ENCODE measurements at regions not wholly inside any gene's neighbourhood (a gene's known extent, or its start where the extent isn't known, plus 50 kb on each side); places are given as distances from the start of the nearest gene placed in this dataset.
A peak's percentile ranks its signal among the peaks of the same experiment; 100 is the strongest.

DNA sequence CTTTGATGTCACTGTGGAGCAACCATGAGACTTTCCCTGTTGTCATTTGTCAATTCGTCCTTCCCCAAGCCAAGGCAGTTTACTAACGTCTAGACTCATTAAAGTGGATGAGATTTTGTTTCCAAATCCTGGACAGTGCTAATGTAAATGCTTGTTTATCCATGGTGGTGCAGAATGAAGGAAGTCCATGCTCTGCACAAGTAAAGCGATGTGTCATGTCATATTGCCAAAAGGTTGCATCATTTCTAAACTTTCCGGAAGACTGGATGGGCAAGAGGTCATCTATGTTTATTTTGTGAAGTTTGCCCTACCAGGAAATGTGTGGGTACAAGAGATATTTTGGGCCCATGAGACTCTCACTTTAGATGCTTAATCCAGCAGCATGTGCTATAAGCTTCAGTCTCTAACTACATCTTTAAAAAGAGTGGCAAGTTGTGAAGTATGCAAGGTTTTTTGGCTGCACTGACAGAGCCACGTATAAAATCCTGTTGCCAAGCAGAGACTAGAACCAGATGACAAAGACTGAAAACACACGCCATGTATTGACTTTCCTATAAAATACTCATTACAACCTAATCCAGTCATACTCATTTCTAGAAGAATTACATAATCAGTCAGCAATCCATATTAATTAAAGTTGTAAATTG lies 72.1 kb upstream of the FNDC3B start:
- no peak overlapping the region for H4K91ac ChIP-seq (ENCODE audit: low read depth, low read length, poor library complexity)
- no peak overlapping the region for H2BK12ac ChIP-seq (ENCODE audit: low read length)
- no peak overlapping the region for H4K8ac ChIP-seq (ENCODE audit: low read depth, low read length)
- no peaks in the 10 kb centered on the region for H3K27me3 ChIP-seq (ENCODE audit: control insufficient read depth in 3 of 3, insufficient read depth in 3 of 3, low read depth in 1 of 3, low read length in 3 of 3)
- no CpG with 5 or more reads among the region's 6 CpGs for WGBS, 2 donors (ENCODE audit: extremely low coverage in 2 of 2, insufficient read length in 2 of 2, insufficient replicate concordance in 1 of 2)
- no peak overlapping the region for H2BK15ac ChIP-seq (ENCODE audit: low read length)
- H3K36me3 ChIP-seq (replicated peaks in 1 of 2; ENCODE audit: control insufficient read depth in 2 of 2, insufficient read depth in 2 of 2, low read length in 2 of 2): no peaks in the 10 kb centered on the region
- H2BK120ac ChIP-seq (ENCODE audit: low read depth, low read length): no peak overlapping the region
- no peaks in the 10 kb centered on the region for H3K79me1 ChIP-seq (ENCODE audit: low read depth, low read length)
- H3K9me3 ChIP-seq (replicated peaks in 1 of 2; ENCODE audit: control insufficient read depth in 2 of 2, insufficient read depth in 1 of 2, low read depth in 1 of 2, low read length in 2 of 2): no peaks in the 10 kb centered on the region
- no peak overlapping the region for H3K23ac ChIP-seq (ENCODE audit: low read depth, low read length, poor library complexity)
- H3K4me3 ChIP-seq (ENCODE audit: low read length in 2 of 2): no peak overlapping the region
- H3K27ac ChIP-seq (replicated peaks; ENCODE audit: low read length): no peak overlapping the region
- no peak overlapping the region for H2AK5ac ChIP-seq (ENCODE audit: low read depth, low read length)
- no peak overlapping the region for H3K14ac ChIP-seq (ENCODE audit: low read length)
- no peak overlapping the region for H3K4me2 ChIP-seq (ENCODE audit: insufficient read depth, low read length, poor library complexity, severe bottlenecking)
- no peak for DNase-seq (ENCODE audit: low spot score)
- no peak overlapping the region for H3K18ac ChIP-seq (ENCODE audit: low read length)
- peaks cover 5 to 8% of the 10 kb centered on the region in 2 donors for H3K4me1 ChIP-seq (ENCODE audit: control insufficient read depth in 2 of 2, insufficient read depth in 1 of 2, low read depth in 1 of 2, low read length in 2 of 2)
- H3K4ac ChIP-seq (ENCODE audit: low read length): no peak overlapping the region
- H2AFZ ChIP-seq (ENCODE audit: low read length): peak overlapping the region; percentile 55
- no peak overlapping the region for H2BK5ac ChIP-seq (ENCODE audit: low read length)
- H3K9ac ChIP-seq (ENCODE audit: low read depth, low read length, poor library complexity): no peak overlapping the region

DNA sequence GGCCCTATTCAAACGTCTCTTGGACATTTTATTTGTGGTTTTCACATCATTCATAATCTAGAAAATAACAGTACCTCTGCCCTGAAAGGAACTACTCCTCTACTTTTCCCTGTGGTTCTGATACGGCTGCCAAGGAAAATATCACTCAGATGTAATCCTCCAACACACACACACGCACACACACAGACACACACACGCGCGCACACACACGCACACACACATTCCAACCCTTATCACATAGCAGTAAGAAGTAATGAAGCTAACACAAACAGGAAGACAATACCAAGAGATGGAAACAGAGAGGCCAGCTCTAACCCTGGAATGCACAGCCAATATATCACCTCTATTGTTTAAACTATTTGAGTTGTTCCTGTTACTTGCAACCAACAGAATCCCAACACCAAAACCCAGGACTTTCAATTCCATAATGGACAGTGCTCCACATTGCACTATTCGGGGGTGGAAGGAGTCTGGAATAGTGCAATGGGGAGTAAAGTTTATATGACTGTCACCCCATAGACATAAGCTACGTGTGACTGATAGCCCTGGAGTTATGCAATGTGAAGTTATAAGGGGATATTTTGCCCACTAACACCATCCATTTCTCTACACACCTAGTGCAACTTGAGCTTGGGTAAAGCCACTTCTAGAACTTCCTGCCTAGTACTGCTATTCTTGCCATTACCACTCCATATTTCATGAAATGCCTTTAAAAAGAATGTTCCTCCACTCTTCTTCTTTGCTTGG lies 71.3 kb upstream of the FNDC3B start:
- Histone ChIP-seq H2BK15ac (ENCODE audit: low read length) (no peak overlapping the region), H3K79me1 (ENCODE audit: low read depth, low read length) (no peaks in the 10 kb centered on the region), H3K4me1 (ENCODE audit: control insufficient read depth in 2 of 2, insufficient read depth in 1 of 2, low read depth in 1 of 2, low read length in 2 of 2) (peaks cover 5 to 8% of the 10 kb centered on the region in 2 donors), H3K23ac (ENCODE audit: low read depth, low read length, poor library complexity) (no peak overlapping the region), H3K9me3 (replicated peaks in 1 of 2; ENCODE audit: control insufficient read depth in 2 of 2, insufficient read depth in 1 of 2, low read depth in 1 of 2, low read length in 2 of 2) (no peaks in the 10 kb centered on the region), H3K4ac (ENCODE audit: low read length) (no peak overlapping the region), H3K18ac (ENCODE audit: low read length) (no peak overlapping the region), H2AK5ac (ENCODE audit: low read depth, low read length) (no peak overlapping the region), H3K27ac (replicated peaks; ENCODE audit: low read length) (no peak overlapping the region), H2BK120ac (ENCODE audit: low read depth, low read length) (no peak overlapping the region), H2BK5ac (ENCODE audit: low read length) (no peak overlapping the region), H3K4me2 (ENCODE audit: insufficient read depth, low read length, poor library complexity, severe bottlenecking) (no peak overlapping the region), H3K14ac (ENCODE audit: low read length) (no peak overlapping the region), H2AFZ (ENCODE audit: low read length) (no peak overlapping the region), H3K9ac (ENCODE audit: low read depth, low read length, poor library complexity) (no peak overlapping the region), H3K4me3 (ENCODE audit: low read length in 2 of 2) (no peak overlapping the region), H3K36me3 (replicated peaks in 1 of 2; ENCODE audit: control insufficient read depth in 2 of 2, insufficient read depth in 2 of 2, low read length in 2 of 2) (no peaks in the 10 kb centered on the region), H2BK12ac (ENCODE audit: low read length) (no peak overlapping the region), H4K8ac (ENCODE audit: low read depth, low read length) (no peak overlapping the region), H3K27me3 (ENCODE audit: control insufficient read depth in 3 of 3, insufficient read depth in 3 of 3, low read depth in 1 of 3, low read length in 3 of 3) (no peaks in the 10 kb centered on the region), H4K91ac (ENCODE audit: low read depth, low read length, poor library complexity) (no peak overlapping the region)
- no CpG with 5 or more reads among the region's 9 CpGs for WGBS, 2 donors (ENCODE audit: extremely low coverage in 2 of 2, insufficient read length in 2 of 2, insufficient replicate concordance in 1 of 2)
- no peak for DNase-seq (ENCODE audit: low spot score)

DNA sequence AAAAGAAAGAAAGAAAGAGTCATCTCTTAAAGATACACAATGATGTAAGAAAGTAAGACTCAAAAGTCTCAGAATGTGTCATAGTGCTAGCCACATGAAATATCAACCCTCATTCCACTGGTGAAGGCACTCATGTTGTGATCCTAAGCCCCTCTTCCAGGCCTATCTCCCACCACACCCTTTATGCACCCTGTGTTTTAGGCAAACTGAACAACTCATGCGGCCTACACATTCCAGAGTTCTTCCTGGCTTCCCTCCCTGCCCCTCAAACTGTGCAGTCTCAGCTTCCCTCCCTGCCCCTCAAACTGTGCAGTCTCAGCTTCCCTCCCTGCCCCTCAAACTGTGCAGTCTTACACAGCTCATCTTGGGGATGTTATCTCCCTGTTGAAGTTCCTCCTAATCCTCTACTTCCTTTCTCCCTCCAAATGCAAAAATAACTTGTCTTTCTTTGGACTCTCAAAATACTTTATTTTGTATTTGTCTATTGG lies 69.0 kb upstream of the FNDC3B start:
- no peak overlapping the region for H3K18ac ChIP-seq (ENCODE audit: low read length)
- DNase-seq (ENCODE audit: low spot score): no peak
- WGBS, 2 donors (ENCODE audit: extremely low coverage in 2 of 2, insufficient read length in 2 of 2, insufficient replicate concordance in 1 of 2): no CpG with 5 or more reads among the region's 1 CpG

DNA sequence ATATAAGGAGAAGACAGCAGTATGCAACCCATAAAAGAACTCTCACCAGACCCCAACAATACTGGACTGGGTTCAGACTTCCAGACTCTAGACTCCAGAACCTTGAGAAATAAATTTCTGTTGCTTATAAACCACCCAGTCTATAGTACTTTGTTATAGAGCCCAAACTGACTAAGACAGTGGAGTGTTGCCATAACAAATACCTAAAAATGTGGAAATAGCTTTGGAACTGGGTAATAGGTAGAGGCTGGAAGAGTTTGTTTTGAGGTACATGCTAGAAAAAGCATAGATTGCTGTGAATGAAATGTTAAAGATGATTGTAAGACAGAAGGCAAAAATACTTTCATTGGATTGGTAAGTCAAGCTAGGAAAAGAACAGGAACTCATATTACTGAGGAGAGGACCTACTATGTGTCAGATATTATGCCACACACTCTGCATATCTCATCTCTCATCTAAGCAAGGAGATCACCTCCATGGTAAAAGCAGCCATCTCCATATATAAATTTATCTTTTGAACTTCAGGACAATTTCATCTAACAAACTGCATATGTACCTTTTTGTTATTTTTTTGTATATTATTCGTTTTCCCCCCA lies 67.4 kb upstream of the FNDC3B start:
- Histone ChIP-seq H3K9me3 (replicated peaks in 1 of 2; ENCODE audit: control insufficient read depth in 2 of 2, insufficient read depth in 1 of 2, low read depth in 1 of 2, low read length in 2 of 2) (no peaks in the 10 kb centered on the region), H3K4me1 (ENCODE audit: control insufficient read depth in 2 of 2, insufficient read depth in 1 of 2, low read depth in 1 of 2, low read length in 2 of 2) (peaks cover 3 to 6% of the 10 kb centered on the region in 2 donors), H3K18ac (ENCODE audit: low read length) (no peak overlapping the region), H3K79me1 (ENCODE audit: low read depth, low read length) (no peaks in the 10 kb centered on the region), H2AFZ (ENCODE audit: low read length) (no peak overlapping the region), H3K36me3 (replicated peaks in 1 of 2; ENCODE audit: control insufficient read depth in 2 of 2, insufficient read depth in 2 of 2, low read length in 2 of 2) (no peaks in the 10 kb centered on the region), H3K27ac (replicated peaks; ENCODE audit: low read length) (no peak overlapping the region), H4K91ac (ENCODE audit: low read depth, low read length, poor library complexity) (no peak overlapping the region), H3K4ac (ENCODE audit: low read length) (no peak overlapping the region), H3K9ac (ENCODE audit: low read depth, low read length, poor library complexity) (no peak overlapping the region), H2BK120ac (ENCODE audit: low read depth, low read length) (no peak overlapping the region), H3K27me3 (ENCODE audit: control insufficient read depth in 3 of 3, insufficient read depth in 3 of 3, low read depth in 1 of 3, low read length in 3 of 3) (peaks cover 0 to 6% (median 0%) of the 10 kb centered on the region in 3 experiments), H2BK5ac (ENCODE audit: low read length) (no peak overlapping the region), H4K8ac (ENCODE audit: low read depth, low read length) (no peak overlapping the region), H2BK12ac (ENCODE audit: low read length) (no peak overlapping the region), H2BK15ac (ENCODE audit: low read length) (no peak overlapping the region), H3K14ac (ENCODE audit: low read length) (no peak overlapping the region), H3K23ac (ENCODE audit: low read depth, low read length, poor library complexity) (no peak overlapping the region), H3K4me3 (ENCODE audit: low read length in 2 of 2) (no peak overlapping the region), H3K4me2 (ENCODE audit: insufficient read depth, low read length, poor library complexity, severe bottlenecking) (no peak overlapping the region), H2AK5ac (ENCODE audit: low read depth, low read length) (no peak overlapping the region)
- no CpG with 5 or more reads among the region's 1 CpG for WGBS, 2 donors (ENCODE audit: extremely low coverage in 2 of 2, insufficient read length in 2 of 2, insufficient replicate concordance in 1 of 2)
- DNase-seq (ENCODE audit: low spot score): no peak

More for the DNA sequence above, 69.0 kb upstream of the FNDC3B start:
- H3K27ac ChIP-seq (replicated peaks; ENCODE audit: low read length): no peak overlapping the region
- H3K36me3 ChIP-seq (replicated peaks in 1 of 2; ENCODE audit: control insufficient read depth in 2 of 2, insufficient read depth in 2 of 2, low read length in 2 of 2): no peaks in the 10 kb centered on the region
- no peak overlapping the region for H3K9ac ChIP-seq (ENCODE audit: low read depth, low read length, poor library complexity)
- no peak overlapping the region for H2BK5ac ChIP-seq (ENCODE audit: low read length)
- no peak overlapping the region for H3K4ac ChIP-seq (ENCODE audit: low read length)
- H3K9me3 ChIP-seq (replicated peaks in 1 of 2; ENCODE audit: control insufficient read depth in 2 of 2, insufficient read depth in 1 of 2, low read depth in 1 of 2, low read length in 2 of 2): no peaks in the 10 kb centered on the region
- no peak overlapping the region for H2BK12ac ChIP-seq (ENCODE audit: low read length)
- no peak overlapping the region for H2BK15ac ChIP-seq (ENCODE audit: low read length)
- H3K4me1 ChIP-seq (ENCODE audit: control insufficient read depth in 2 of 2, insufficient read depth in 1 of 2, low read depth in 1 of 2, low read length in 2 of 2): peaks cover 5 to 11% of the 10 kb centered on the region in 2 donors
- no peak overlapping the region for H3K14ac ChIP-seq (ENCODE audit: low read length)
- no peak overlapping the region for H3K4me2 ChIP-seq (ENCODE audit: insufficient read depth, low read length, poor library complexity, severe bottlenecking)
- no peak overlapping the region for H4K91ac ChIP-seq (ENCODE audit: low read depth, low read length, poor library complexity)
- H3K4me3 ChIP-seq (ENCODE audit: low read length in 2 of 2): no peak overlapping the region
- no peak overlapping the region for H2BK120ac ChIP-seq (ENCODE audit: low read depth, low read length)
- H3K23ac ChIP-seq (ENCODE audit: low read depth, low read length, poor library complexity): no peak overlapping the region
- no peaks in the 10 kb centered on the region for H3K79me1 ChIP-seq (ENCODE audit: low read depth, low read length)
- no peak overlapping the region for H2AK5ac ChIP-seq (ENCODE audit: low read depth, low read length)
- H2AFZ ChIP-seq (ENCODE audit: low read length): no peak overlapping the region
- no peak overlapping the region for H4K8ac ChIP-seq (ENCODE audit: low read depth, low read length)
- no peaks in the 10 kb centered on the region for H3K27me3 ChIP-seq (ENCODE audit: control insufficient read depth in 3 of 3, insufficient read depth in 3 of 3, low read depth in 1 of 3, low read length in 3 of 3)
